NCI-H82 (cell line): ENCODE measurements at regions not wholly inside any gene's neighbourhood (a gene's known extent, or its start where the extent isn't known, plus 50 kb on each side); places are given as distances from the start of the nearest gene placed in this dataset.

Experiments
- DNase-seq: peaks from one replicate; lab custom pipeline; 2025; lab: John Stamatoyannopoulos, UW

GRCh38 chr11:119793335-119793984 lies 64.5 kb upstream of the NECTIN1 start:
- peak; percentile 19 for DNase-seq

- no peak for DNase-seq
Measured at GRCh38 chr11:119791701-119792151, 62.7 kb upstream of the NECTIN1 start.

- peak; percentile 20 for DNase-seq
Measured at GRCh38 chr11:119791047-119791446, 62.0 kb upstream of the NECTIN1 start.

- DNase-seq: no peak
Measured at GRCh38 chr11:119790476-119790875, 61.5 kb upstream of the NECTIN1 start.

- no peak for DNase-seq
Measured at GRCh38 chr11:119789766-119790407, 60.9 kb upstream of the NECTIN1 start.

GRCh38 chr11:119788911-119789560 lies 60.0 kb upstream of the NECTIN1 start:
- DNase-seq: no peak

- DNase-seq: no peak
Measured at GRCh38 chr11:119788096-119788883, 59.3 kb upstream of the NECTIN1 start.

- peak; percentile 57 for DNase-seq
Measured at GRCh38 chr11:119787074-119787461, 58.1 kb upstream of the NECTIN1 start.

GRCh38 chr11:119786431-119787073 lies 57.6 kb upstream of the NECTIN1 start:
- DNase-seq: no peak

- no peak for DNase-seq
Measured at GRCh38 chr11:119785131-119785530, 56.1 kb upstream of the NECTIN1 start.

GRCh38 chr11:119784421-119784820 lies 55.4 kb upstream of the NECTIN1 start:
- DNase-seq: no peak

- no peak for DNase-seq
Measured at GRCh38 chr11:119783466-119784400, 54.7 kb upstream of the NECTIN1 start.

- peak; percentile 81 for DNase-seq
Measured at GRCh38 chr11:119782739-119783072, 53.7 kb upstream of the NECTIN1 start.

GRCh38 chr11:119782006-119782738 lies 53.2 kb upstream of the NECTIN1 start:
- peak; percentile 59 for DNase-seq

- DNase-seq: no peak
Measured at GRCh38 chr11:119780222-119780953, 51.4 kb upstream of the NECTIN1 start.

- no peak for DNase-seq
Measured at GRCh38 chr11:119779195-119780071, 50.4 kb upstream of the NECTIN1 start.
